ENCODE measurements at regions not wholly inside any gene's neighbourhood (a gene's known extent, or its start where the extent isn't known, plus 50 kb on each side); places are given as distances from the start of the nearest gene placed in this dataset.
"Not testable (repeated sequence)": the region's sequence is repeated elsewhere in the genome, so short reads cannot be mapped to it uniquely, and the experiment has no call there.

GRCh38 chr15:81899730-81900129 is 146.1 kb downstream of the MEX3B start:
- no peak for DNase-seq (ENCODE audit: low read depth)

GRCh38 chr15:81899024-81899423 is 146.8 kb downstream of the MEX3B start:
- DNase-seq (ENCODE audit: low read depth), result no peak

GRCh38 chr15:81897057-81897677 is 148.7 kb downstream of the MEX3B start:
- DNase-seq (ENCODE audit: low read depth), result peak; percentile 86

- no peak for DNase-seq (ENCODE audit: low read depth)
These were observed 149.5 kb downstream of the MEX3B start for GRCh38 chr15:81896356-81896755.

- DNase-seq (ENCODE audit: low read depth), result no peak
These were observed 150.1 kb downstream of the MEX3B start for GRCh38 chr15:81895723-81896122.

- no peak for DNase-seq (ENCODE audit: low read depth)
These were observed 151.8 kb downstream of the MEX3B start for GRCh38 chr15:81894061-81894460.

GRCh38 chr15:81893182-81893835 is 152.5 kb downstream of the MEX3B start:
- DNase-seq (ENCODE audit: low read depth), result no peak

GRCh38 chr15:81890496-81890895 is 155.3 kb downstream of the MEX3B start:
- DNase-seq (ENCODE audit: low read depth), result no peak

GRCh38 chr15:81889485-81889881 is 156.3 kb downstream of the MEX3B start:
- no peak for DNase-seq (ENCODE audit: low read depth)

- peak; percentile 98 for DNase-seq (ENCODE audit: low read depth)
These were observed 156.9 kb downstream of the MEX3B start for GRCh38 chr15:81888748-81889484.

GRCh38 chr15:81887912-81888311 is 157.9 kb downstream of the MEX3B start:
- no peak for DNase-seq (ENCODE audit: low read depth)

- DNase-seq (ENCODE audit: low read depth), result not testable (repeated sequence)
These were observed 158.6 kb downstream of the MEX3B start for GRCh38 chr15:81887188-81887587.

- DNase-seq (ENCODE audit: low read depth), result peak; percentile 88
These were observed 159.2 kb downstream of the MEX3B start for GRCh38 chr15:81886591-81886990.

- DNase-seq (ENCODE audit: low read depth), result no peak
These were observed 159.7 kb downstream of the MEX3B start for GRCh38 chr15:81886080-81886479.

- no peak for DNase-seq (ENCODE audit: low read depth)
These were observed 160.7 kb downstream of the MEX3B start for GRCh38 chr15:81885135-81885534.

GRCh38 chr15:81882504-81882903 is 163.3 kb downstream of the MEX3B start:
- no peak for DNase-seq (ENCODE audit: low read depth)

- no peak for DNase-seq (ENCODE audit: low read depth)
These were observed 165.0 kb downstream of the MEX3B start for GRCh38 chr15:81880833-81881232.

GRCh38 chr15:81880314-81880713 is 165.5 kb downstream of the MEX3B start:
- DNase-seq (ENCODE audit: low read depth), result no peak

- not testable (repeated sequence) for DNase-seq (ENCODE audit: low read depth)
These were observed 170.1 kb downstream of the MEX3B start for GRCh38 chr15:81875717-81876116.

- DNase-seq (ENCODE audit: low read depth), result not testable (repeated sequence)
These were observed 175.1 kb downstream of the MEX3B start for GRCh38 chr15:81870746-81871106.

- DNase-seq (ENCODE audit: low read depth), result not testable (repeated sequence)
These were observed 175.6 kb downstream of the MEX3B start for GRCh38 chr15:81870062-81870745.

GRCh38 chr15:81869161-81869954 is 176.5 kb downstream of the MEX3B start:
- no peak for DNase-seq (ENCODE audit: low read depth)

Measured in HS-27A (cell line).